ENCODE measurements at regions not wholly inside any gene's neighbourhood (a gene's known extent, or its start where the extent isn't known, plus 50 kb on each side); places are given as distances from the start of the nearest gene placed in this dataset.

GRCh38 chr20:40225596-40225995, 463.4 kb downstream of the MAFB start:
- no peaks in the 10 kb centered on the region for H3K27me3 ChIP-seq (ENCODE audit: control insufficient read depth in 5 of 5, insufficient read depth in 4 of 5, low read length in 5 of 5)
- H3K9me3 ChIP-seq (ENCODE audit: control insufficient read depth in 5 of 5, low read length in 5 of 5), result no peaks in the 10 kb centered on the region

GRCh38 chr20:40223810-40224209, 465.2 kb downstream of the MAFB start:
- Histone ChIP-seq H3K9ac (ENCODE audit: low read length in 5 of 5) (no peak overlapping the region), H3K27ac (ENCODE audit: low read depth, low read length) (no peak overlapping the region), H3K27me3 (ENCODE audit: control insufficient read depth in 5 of 5, insufficient read depth in 4 of 5, low read length in 5 of 5) (no peaks in the 10 kb centered on the region), H3K4me3 (ENCODE audit: low read depth in 1 of 5, low read length in 5 of 5) (no peak overlapping the region), H3K4me1 (ENCODE audit: control insufficient read depth in 5 of 5, insufficient read depth in 5 of 5, low read length in 5 of 5) (peaks cover 0 to 6% (median 0%) of the 10 kb centered on the region in 5 donors), H3K36me3 (ENCODE audit: control insufficient read depth in 5 of 5, insufficient read depth in 5 of 5, low read length in 5 of 5) (no peaks in the 10 kb centered on the region), H3K9me3 (ENCODE audit: control insufficient read depth in 5 of 5, low read length in 5 of 5) (no peaks in the 10 kb centered on the region)

More at GRCh38 chr20:40225596-40225995, 463.4 kb downstream of the MAFB start:
- Histone ChIP-seq H3K27ac (ENCODE audit: low read depth, low read length) (no peak overlapping the region), H3K9ac (ENCODE audit: low read length in 5 of 5) (no peak overlapping the region), H3K4me3 (ENCODE audit: low read depth in 1 of 5, low read length in 5 of 5) (no peak overlapping the region), H3K36me3 (ENCODE audit: control insufficient read depth in 5 of 5, insufficient read depth in 5 of 5, low read length in 5 of 5) (no peaks in the 10 kb centered on the region), H3K4me1 (ENCODE audit: control insufficient read depth in 5 of 5, insufficient read depth in 5 of 5, low read length in 5 of 5) (peaks cover 0 to 6% (median 0%) of the 10 kb centered on the region in 5 donors)

- H3K36me3 ChIP-seq (ENCODE audit: control insufficient read depth in 5 of 5, insufficient read depth in 5 of 5, low read length in 5 of 5), result no peaks in the 10 kb centered on the region
- no peaks in the 10 kb centered on the region for H3K9me3 ChIP-seq (ENCODE audit: control insufficient read depth in 5 of 5, low read length in 5 of 5)
- no peak overlapping the region for H3K9ac ChIP-seq (ENCODE audit: low read length in 5 of 5)
- H3K27me3 ChIP-seq (ENCODE audit: control insufficient read depth in 5 of 5, insufficient read depth in 4 of 5, low read length in 5 of 5), result no peaks in the 10 kb centered on the region
- H3K4me3 ChIP-seq (ENCODE audit: low read depth in 1 of 5, low read length in 5 of 5), result no peak overlapping the region
- no peak overlapping the region for H3K27ac ChIP-seq (ENCODE audit: low read depth, low read length)
- H3K4me1 ChIP-seq (ENCODE audit: control insufficient read depth in 5 of 5, insufficient read depth in 5 of 5, low read length in 5 of 5), result peaks cover 0 to 6% (median 0%) of the 10 kb centered on the region in 5 donors
These were observed 470.1 kb downstream of the MAFB start for GRCh38 chr20:40218971-40219370.

DNA sequence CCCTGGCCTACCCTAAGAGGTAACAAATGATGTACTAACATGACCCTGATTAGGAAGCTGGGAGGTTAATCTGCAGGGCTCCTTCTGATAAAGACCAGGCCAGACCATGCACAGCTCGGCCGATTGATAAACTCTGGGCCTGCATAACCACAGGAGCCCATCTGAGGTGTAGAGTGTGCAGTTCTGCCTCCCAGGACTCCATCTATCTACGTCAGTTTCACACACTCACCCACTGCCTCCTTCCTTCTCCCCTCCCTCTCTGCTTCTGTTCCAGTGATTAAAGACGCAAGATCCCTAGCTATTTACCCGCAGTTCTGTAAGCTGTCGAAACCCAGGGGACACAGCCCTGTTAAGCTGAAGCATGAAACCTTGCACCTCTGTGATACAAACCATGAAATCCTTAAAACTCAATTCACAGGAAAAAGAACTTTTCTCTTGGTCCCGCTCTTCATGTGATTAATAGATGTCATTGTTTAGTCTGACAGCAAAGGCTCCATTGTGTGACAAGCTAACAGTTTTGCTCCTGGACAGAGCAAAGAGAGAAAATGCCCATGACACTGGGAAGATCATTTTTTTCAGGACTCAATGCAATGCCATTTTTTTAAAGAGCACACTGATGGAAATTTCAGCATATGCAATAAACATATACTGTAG, 470.6 kb downstream of the MAFB start:
- H3K9ac ChIP-seq (ENCODE audit: low read length in 5 of 5), result no peak overlapping the region
- no peaks in the 10 kb centered on the region for H3K27me3 ChIP-seq (ENCODE audit: control insufficient read depth in 5 of 5, insufficient read depth in 4 of 5, low read length in 5 of 5)
- no peaks in the 10 kb centered on the region for H3K9me3 ChIP-seq (ENCODE audit: control insufficient read depth in 5 of 5, low read length in 5 of 5)
- H3K4me1 ChIP-seq (ENCODE audit: control insufficient read depth in 5 of 5, insufficient read depth in 5 of 5, low read length in 5 of 5), result peaks cover 0 to 4% (median 0%) of the 10 kb centered on the region in 5 donors
- H3K27ac ChIP-seq (ENCODE audit: low read depth, low read length), result no peak overlapping the region
- no peak overlapping the region for H3K4me3 ChIP-seq (ENCODE audit: low read depth in 1 of 5, low read length in 5 of 5)
- H3K36me3 ChIP-seq (ENCODE audit: control insufficient read depth in 5 of 5, insufficient read depth in 5 of 5, low read length in 5 of 5), result no peaks in the 10 kb centered on the region

GRCh38 chr20:40207655-40208054, 481.4 kb downstream of the MAFB start:
- H3K27me3 ChIP-seq (ENCODE audit: control insufficient read depth in 5 of 5, insufficient read depth in 4 of 5, low read length in 5 of 5), result no peaks in the 10 kb centered on the region
- H3K9me3 ChIP-seq (ENCODE audit: control insufficient read depth in 5 of 5, low read length in 5 of 5), result peaks cover 0 to 7% (median 0%) of the 10 kb centered on the region in 5 donors
- peaks cover 0 to 10% (median 3%) of the 10 kb centered on the region in 5 donors for H3K4me1 ChIP-seq (ENCODE audit: control insufficient read depth in 5 of 5, insufficient read depth in 5 of 5, low read length in 5 of 5)
- H3K9ac ChIP-seq (ENCODE audit: low read length in 5 of 5), result no peak overlapping the region
- no peak overlapping the region for H3K4me3 ChIP-seq (ENCODE audit: low read depth in 1 of 5, low read length in 5 of 5)
- H3K36me3 ChIP-seq (ENCODE audit: control insufficient read depth in 5 of 5, insufficient read depth in 5 of 5, low read length in 5 of 5), result no peaks in the 10 kb centered on the region
- no peak overlapping the region for H3K27ac ChIP-seq (ENCODE audit: low read depth, low read length)

- Histone ChIP-seq H3K9ac (ENCODE audit: low read length in 5 of 5) (no peak overlapping the region), H3K4me3 (ENCODE audit: low read depth in 1 of 5, low read length in 5 of 5) (no peak overlapping the region), H3K4me1 (ENCODE audit: control insufficient read depth in 5 of 5, insufficient read depth in 5 of 5, low read length in 5 of 5) (peaks cover 0 to 10% (median 3%) of the 10 kb centered on the region in 5 donors), H3K36me3 (ENCODE audit: control insufficient read depth in 5 of 5, insufficient read depth in 5 of 5, low read length in 5 of 5) (no peaks in the 10 kb centered on the region), H3K27me3 (ENCODE audit: control insufficient read depth in 5 of 5, insufficient read depth in 4 of 5, low read length in 5 of 5) (no peaks in the 10 kb centered on the region), H3K9me3 (ENCODE audit: control insufficient read depth in 5 of 5, low read length in 5 of 5) (peaks cover 0 to 7% (median 0%) of the 10 kb centered on the region in 5 donors), H3K27ac (ENCODE audit: low read depth, low read length) (no peak overlapping the region)
These were observed 483.1 kb downstream of the MAFB start for GRCh38 chr20:40205971-40206370.

GRCh38 chr20:40203032-40203431, 486.0 kb downstream of the MAFB start:
- Histone ChIP-seq H3K36me3 (ENCODE audit: control insufficient read depth in 5 of 5, insufficient read depth in 5 of 5, low read length in 5 of 5) (no peaks in the 10 kb centered on the region), H3K9ac (ENCODE audit: low read length in 5 of 5) (no peak overlapping the region), H3K4me3 (ENCODE audit: low read depth in 1 of 5, low read length in 5 of 5) (no peak overlapping the region), H3K4me1 (ENCODE audit: control insufficient read depth in 5 of 5, insufficient read depth in 5 of 5, low read length in 5 of 5) (peaks cover 0 to 8% (median 3%) of the 10 kb centered on the region in 5 donors), H3K27me3 (ENCODE audit: control insufficient read depth in 5 of 5, insufficient read depth in 4 of 5, low read length in 5 of 5) (no peaks in the 10 kb centered on the region), H3K9me3 (ENCODE audit: control insufficient read depth in 5 of 5, low read length in 5 of 5) (peaks cover 0 to 4% (median 0%) of the 10 kb centered on the region in 5 donors), H3K27ac (ENCODE audit: low read depth, low read length) (no peak overlapping the region)

DNA sequence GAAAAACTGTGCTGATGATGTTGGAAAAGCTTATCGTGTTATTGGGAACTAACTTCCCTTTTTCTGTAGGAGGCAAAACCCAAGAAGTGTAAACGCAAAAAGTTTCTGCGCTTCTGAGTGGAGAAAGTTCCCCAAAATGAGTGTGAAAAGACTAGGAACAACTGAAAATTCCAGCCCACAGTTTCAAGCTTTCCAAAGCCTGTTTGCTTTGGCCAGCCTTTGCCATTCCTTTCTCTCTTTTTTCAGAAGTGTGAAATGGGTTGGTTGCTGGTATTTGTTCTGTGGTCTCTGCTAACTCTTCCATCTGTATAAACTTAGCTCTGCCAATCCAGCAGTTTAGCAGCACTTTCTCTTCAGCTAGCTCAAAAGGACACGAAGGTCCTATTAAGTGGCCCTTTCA, 491.3 kb downstream of the MAFB start:
- H3K9ac ChIP-seq (ENCODE audit: low read length in 5 of 5), result no peak overlapping the region
- H3K4me3 ChIP-seq (ENCODE audit: low read depth in 1 of 5, low read length in 5 of 5), result no peak overlapping the region
- no peaks in the 10 kb centered on the region for H3K9me3 ChIP-seq (ENCODE audit: control insufficient read depth in 5 of 5, low read length in 5 of 5)
- H3K27me3 ChIP-seq (ENCODE audit: control insufficient read depth in 5 of 5, insufficient read depth in 4 of 5, low read length in 5 of 5), result no peaks in the 10 kb centered on the region
- H3K4me1 ChIP-seq (ENCODE audit: control insufficient read depth in 5 of 5, insufficient read depth in 5 of 5, low read length in 5 of 5), result peaks cover 0 to 6% (median 0%) of the 10 kb centered on the region in 5 donors
- no peaks in the 10 kb centered on the region for H3K36me3 ChIP-seq (ENCODE audit: control insufficient read depth in 5 of 5, insufficient read depth in 5 of 5, low read length in 5 of 5)
- no peak overlapping the region for H3K27ac ChIP-seq (ENCODE audit: low read depth, low read length)

DNA sequence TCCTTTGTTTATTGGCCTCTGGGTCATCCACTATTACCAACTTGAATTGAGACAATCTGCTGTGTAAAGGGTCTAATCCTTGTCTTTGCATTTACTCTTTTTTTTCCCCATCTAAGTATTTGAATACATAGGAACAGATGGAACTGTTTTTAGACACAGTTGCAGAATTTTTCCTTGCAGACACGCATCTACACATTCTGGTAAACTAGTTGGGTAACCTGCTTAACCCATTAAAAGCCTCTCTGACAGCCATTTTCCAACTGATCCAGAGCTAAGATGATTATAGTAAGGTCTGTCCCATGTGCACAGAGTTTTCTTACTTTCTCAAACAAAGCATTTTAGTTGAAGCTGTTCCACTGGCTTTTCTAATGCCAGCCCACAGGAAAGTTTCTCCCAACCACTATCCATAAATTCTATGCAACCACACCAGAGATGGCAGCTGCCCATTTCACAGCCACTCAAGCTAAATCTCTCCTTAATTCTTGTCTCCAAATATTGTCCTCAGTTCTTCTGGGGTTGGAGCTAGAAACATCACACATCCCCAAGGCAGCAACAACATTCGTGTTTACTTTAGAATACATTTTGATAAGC, 492.1 kb downstream of the MAFB start:
- no peaks in the 10 kb centered on the region for H3K9me3 ChIP-seq (ENCODE audit: control insufficient read depth in 5 of 5, low read length in 5 of 5)
- no peak overlapping the region for H3K4me3 ChIP-seq (ENCODE audit: low read depth in 1 of 5, low read length in 5 of 5)
- no peak overlapping the region for H3K9ac ChIP-seq (ENCODE audit: low read length in 5 of 5)
- H3K4me1 ChIP-seq (ENCODE audit: control insufficient read depth in 5 of 5, insufficient read depth in 5 of 5, low read length in 5 of 5), result peaks cover 0 to 8% (median 4%) of the 10 kb centered on the region in 5 donors
- no peaks in the 10 kb centered on the region for H3K36me3 ChIP-seq (ENCODE audit: control insufficient read depth in 5 of 5, insufficient read depth in 5 of 5, low read length in 5 of 5)
- H3K27me3 ChIP-seq (ENCODE audit: control insufficient read depth in 5 of 5, insufficient read depth in 4 of 5, low read length in 5 of 5), result no peaks in the 10 kb centered on the region
- H3K27ac ChIP-seq (ENCODE audit: low read depth, low read length), result no peak overlapping the region

DNA sequence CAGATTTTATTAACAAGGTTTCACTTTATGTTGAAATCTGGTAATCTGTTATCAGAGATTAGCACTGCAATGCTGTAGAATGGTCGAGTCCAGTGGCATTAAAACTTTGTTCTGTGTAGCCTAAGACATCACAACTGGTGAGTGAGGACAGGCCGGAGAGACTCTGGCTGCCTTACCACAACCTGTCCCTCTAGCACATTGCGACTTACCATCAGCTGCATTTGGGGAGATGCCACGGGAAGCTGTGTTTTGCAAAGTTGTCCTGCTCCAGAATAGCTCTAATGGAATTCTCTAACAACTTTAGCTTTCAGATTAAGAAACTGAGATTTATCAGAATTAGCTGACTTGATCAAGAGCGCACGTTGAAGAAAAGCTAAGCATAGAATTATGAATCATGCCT, 493.3 kb downstream of the MAFB start:
- no peak overlapping the region for H3K27ac ChIP-seq (ENCODE audit: low read depth, low read length)
- H3K9me3 ChIP-seq (ENCODE audit: control insufficient read depth in 5 of 5, low read length in 5 of 5), result no peaks in the 10 kb centered on the region
- no peak overlapping the region for H3K4me3 ChIP-seq (ENCODE audit: low read depth in 1 of 5, low read length in 5 of 5)
- no peak overlapping the region for H3K9ac ChIP-seq (ENCODE audit: low read length in 5 of 5)
- H3K36me3 ChIP-seq (ENCODE audit: control insufficient read depth in 5 of 5, insufficient read depth in 5 of 5, low read length in 5 of 5), result no peaks in the 10 kb centered on the region
- H3K27me3 ChIP-seq (ENCODE audit: control insufficient read depth in 5 of 5, insufficient read depth in 4 of 5, low read length in 5 of 5), result no peaks in the 10 kb centered on the region
- H3K4me1 ChIP-seq (ENCODE audit: control insufficient read depth in 5 of 5, insufficient read depth in 5 of 5, low read length in 5 of 5), result peaks cover 0 to 17% (median 9%) of the 10 kb centered on the region in 5 donors

All from subcutaneous abdominal adipose tissue (tissue), 5 donors.